HL-60/S4 (cell line): ENCODE measurements at regions not wholly inside any gene's neighbourhood (a gene's known extent, or its start where the extent isn't known, plus 50 kb on each side); places are given as distances from the start of the nearest gene placed in this dataset.
"Not testable (repeated sequence)": the region's sequence is repeated elsewhere in the genome, so short reads cannot be mapped to it uniquely, and the experiment has no call there.

Source experiments
- in situ Hi-C: fragments of 300-500 bp; cut with MboI; formaldehyde crosslinking; loops from 2 replicates; pipeline ENCODE4 v1.14.3; 2022; ENCODE audit warnings: low sequenced_read_pairs

DNA sequence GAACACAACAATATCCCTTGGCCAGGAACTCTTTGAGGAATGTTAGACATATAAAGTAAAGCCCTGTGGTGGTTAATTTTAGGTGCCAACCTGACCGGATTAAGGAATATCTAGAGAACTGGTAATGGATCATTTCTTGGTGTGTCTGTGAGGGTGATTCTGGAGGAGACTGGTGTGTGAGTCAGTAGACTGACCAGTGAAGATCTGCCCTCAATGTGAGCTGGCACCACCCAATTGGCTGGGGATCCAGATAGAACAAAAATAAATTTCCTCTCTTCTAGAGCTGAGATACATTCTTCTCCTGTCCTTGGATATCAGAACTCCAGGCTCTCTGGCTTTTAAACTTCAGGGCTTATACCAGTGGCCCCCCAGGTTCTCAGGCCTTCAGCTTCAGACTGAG lies 56.2 kb upstream of the TNPO1 start:
- in situ Hi-C loops = no loop called here

- in situ Hi-C loops = no loop called here
Observed at GRCh38 chr5:72752909-72753308, 63.6 kb upstream of the TNPO1 start.

- in situ Hi-C loops = no loop called here
Observed at GRCh38 chr5:72749362-72749997, 67.0 kb upstream of the TNPO1 start.

GRCh38 chr5:72747826-72748225 lies 68.6 kb upstream of the TNPO1 start:
- in situ Hi-C loops = no loop called here

DNA sequence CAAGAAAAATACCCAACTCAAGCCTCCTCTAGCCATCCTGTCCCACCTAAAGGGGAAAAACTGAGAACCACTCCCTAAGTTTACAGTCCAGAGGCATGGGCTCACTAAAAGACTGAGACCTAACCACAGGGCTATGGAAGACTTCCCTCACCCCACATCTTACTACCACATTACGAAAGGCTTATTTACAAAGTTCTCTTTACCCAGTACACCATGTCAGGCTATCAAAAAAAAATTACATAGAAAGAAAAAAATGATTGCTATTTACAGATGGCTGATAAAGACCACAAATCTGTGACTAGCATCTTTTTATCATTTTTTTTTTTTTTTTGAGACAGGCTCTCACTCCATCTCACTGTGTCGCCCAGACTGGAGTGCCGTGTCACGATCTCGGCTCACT lies 69.7 kb upstream of the TNPO1 start:
- in situ Hi-C loops = no loop called here

DNA sequence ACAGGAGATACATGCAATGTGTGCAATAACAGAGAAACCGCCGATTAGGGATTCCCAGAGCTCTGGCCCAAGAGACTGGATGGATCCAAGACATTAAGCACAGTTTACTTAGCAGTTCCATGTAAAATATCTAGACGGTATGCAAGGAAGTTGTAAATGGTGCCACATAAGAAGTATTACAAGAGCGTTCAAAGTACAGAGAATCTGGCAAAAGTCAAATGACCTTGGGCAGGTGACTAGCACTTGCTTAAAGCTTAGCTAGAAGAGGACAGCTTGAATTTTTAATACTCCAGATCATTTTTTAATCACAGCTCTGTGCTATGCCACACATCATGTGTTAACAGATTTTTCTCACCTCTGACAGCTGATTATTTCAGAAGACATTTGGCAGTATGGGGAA lies 72.3 kb upstream of the TNPO1 start:
- in situ Hi-C loops = no loop called here

- in situ Hi-C loops = no loop called here
Observed at GRCh38 chr5:72741805-72742204, 74.7 kb upstream of the TNPO1 start.

DNA sequence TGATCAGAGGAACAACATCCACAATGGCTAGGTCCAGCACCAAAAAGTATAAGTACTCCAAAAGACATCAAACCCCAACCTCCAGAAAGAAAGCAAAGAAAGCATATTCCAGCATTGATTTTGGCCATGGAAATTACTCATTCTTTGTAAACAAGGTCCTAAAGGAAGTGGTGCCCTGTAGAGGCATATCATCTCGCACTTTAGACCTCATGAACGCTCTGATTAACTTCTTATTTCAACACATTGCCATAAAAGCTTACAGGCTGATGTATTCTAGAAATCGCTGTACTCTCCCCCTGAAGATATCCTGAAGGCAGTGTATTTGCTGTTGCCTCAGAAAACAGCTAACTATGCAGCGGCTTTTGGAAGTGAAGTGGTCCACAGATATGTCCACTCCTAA lies 82.7 kb upstream of the TNPO1 start:
- in situ Hi-C loops = no loop called here

- in situ Hi-C loops = no loop called here
Observed at GRCh38 chr5:72723581-72723980, 92.9 kb upstream of the TNPO1 start.

GRCh38 chr5:72722792-72723452 lies 93.5 kb upstream of the TNPO1 start:
- in situ Hi-C loops = no loop called here

- in situ Hi-C loops = no loop called here
Observed at GRCh38 chr5:72721844-72722243, 94.6 kb upstream of the TNPO1 start.

GRCh38 chr5:72720205-72720604 lies 96.3 kb upstream of the TNPO1 start:
- in situ Hi-C loops = no loop called here

- in situ Hi-C loops = no loop called here
Observed at GRCh38 chr5:72711351-72711750, 105.1 kb upstream of the TNPO1 start.

GRCh38 chr5:72709341-72709740 lies 107.1 kb upstream of the TNPO1 start:
- in situ Hi-C loops = no loop called here

DNA sequence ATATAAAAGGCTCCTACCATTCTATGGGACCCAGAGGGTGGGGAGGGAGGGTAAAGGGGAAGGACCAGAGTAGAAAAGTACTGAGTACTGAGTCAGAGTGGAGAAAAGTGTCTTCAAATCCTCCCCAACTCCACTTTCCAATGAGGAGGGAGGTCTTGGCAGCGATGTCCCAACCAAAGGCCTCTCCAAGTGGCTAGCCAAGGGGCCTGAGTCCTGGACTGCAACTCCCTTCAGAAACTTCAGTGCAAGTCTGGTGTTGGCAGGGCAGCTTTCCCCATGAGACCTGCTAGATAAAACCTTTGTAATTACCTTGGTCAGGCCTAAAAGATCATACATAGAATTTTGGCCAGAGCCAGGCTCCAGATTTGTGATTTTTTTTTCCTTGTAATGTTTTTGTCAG lies 111.3 kb upstream of the TNPO1 start:
- in situ Hi-C loops = no loop called here

- in situ Hi-C loops = no loop called here
Observed at GRCh38 chr5:72703876-72704275, 112.6 kb upstream of the TNPO1 start.

DNA sequence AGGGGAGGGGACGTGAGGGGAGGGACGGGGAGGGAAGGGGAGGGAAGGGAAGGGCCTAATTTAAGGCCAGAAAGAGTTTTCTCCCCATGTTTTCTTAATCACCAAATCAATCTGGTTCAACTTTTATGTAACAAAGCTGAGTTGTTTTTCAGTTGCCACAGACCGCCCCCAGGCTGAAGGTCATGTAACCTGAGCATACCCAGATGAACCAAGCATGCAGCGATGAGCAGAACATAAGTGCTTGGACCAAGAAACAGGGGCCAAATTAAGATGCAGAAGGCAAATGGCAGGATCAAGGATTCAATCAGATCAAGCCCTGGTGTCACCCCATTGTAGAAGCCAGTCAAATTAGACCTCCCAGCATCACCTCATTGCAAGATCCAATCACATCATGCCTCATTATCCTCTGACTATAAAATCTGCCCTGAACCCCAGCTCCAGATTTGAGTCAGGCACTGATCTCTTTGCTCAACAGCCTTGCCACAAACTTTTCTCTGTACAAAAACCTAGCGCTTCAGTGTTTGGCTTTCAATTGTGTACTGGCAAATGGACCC lies 113.5 kb upstream of the TNPO1 start:
- in situ Hi-C loops = no loop called here

GRCh38 chr5:72702105-72702504 lies 114.4 kb upstream of the TNPO1 start:
- in situ Hi-C loops = not testable (repeated sequence)

DNA sequence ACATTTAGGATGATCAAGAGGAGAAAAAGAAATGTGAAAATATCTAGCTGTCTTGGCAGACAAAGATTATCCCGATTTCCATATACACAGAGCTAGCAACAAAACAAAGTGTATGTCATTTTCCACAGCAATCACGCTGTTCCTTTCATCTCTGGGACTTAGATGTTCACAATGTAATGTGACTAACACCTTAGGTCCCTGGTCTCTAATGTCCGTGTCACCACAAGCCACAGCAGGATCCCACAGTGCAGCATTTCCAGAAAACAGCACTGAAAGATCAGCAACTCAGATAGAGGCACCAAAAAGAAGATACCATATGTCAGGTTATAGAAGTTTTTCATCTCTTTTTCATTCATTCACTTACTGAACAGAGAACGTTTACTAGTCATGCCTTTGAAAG lies 118.0 kb upstream of the TNPO1 start:
- in situ Hi-C loops = no loop called here

DNA sequence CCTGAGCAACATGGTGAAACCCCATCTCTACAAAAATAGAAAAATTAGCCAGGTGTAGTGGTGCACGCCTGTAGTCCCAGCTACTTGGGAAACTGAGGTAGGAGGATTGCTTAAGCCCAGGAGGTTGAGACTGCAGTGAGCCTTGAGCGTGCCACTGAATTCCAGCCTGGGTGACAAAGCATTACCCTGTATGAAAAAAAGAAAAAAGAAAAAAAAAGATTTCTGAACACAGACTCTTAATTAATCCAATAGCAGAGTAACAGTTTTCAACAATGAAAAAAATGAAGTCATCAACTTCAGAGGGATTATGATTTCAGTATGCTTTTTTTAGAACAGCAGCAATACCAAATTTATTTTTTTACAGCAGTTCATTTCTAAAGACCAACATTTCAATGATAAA lies 118.8 kb upstream of the TNPO1 start:
- in situ Hi-C loops = no loop called here

GRCh38 chr5:72695659-72696058 lies 120.8 kb upstream of the TNPO1 start:
- in situ Hi-C loops = no loop called here

GRCh38 chr5:72694856-72695255 lies 121.6 kb upstream of the TNPO1 start:
- in situ Hi-C loops = no loop called here
